Osteoblast (primary cell): ENCODE measurements at regions not wholly inside any gene's neighbourhood (a gene's known extent, or its start where the extent isn't known, plus 50 kb on each side); places are given as distances from the start of the nearest gene placed in this dataset.
A peak's percentile ranks its signal among the peaks of the same experiment; 100 is the strongest.

Experiments used
- DNase-seq: peaks from one replicate; pipeline ENCODE4 v3.0.0; 2011; ENCODE audit warnings: low spot score, mixed read lengths; ENCODE audit not compliant: insufficient read length; ENCODE audit errors: missing footprints
- H2AFZ ChIP-seq: 2 replicates; pipeline ENCODE4 v1.6.0; 2011; ENCODE audit warnings: mild to moderate bottlenecking, low read length
- H3K27ac ChIP-seq: 2 replicates; pipeline ENCODE4 v1.5.1; 2011; ENCODE audit warnings: mild to moderate bottlenecking, low read depth, low read length, moderate library complexity
- H3K27me3 ChIP-seq: 2 replicates; pipeline ENCODE4 v1.6.0; 2012; ENCODE audit warnings: mild to moderate bottlenecking, control low read depth, inconsistent platforms, low read length, moderate library complexity; ENCODE audit not compliant: insufficient read depth
- H3K36me3 ChIP-seq: 2 replicates; pipeline ENCODE4 v1.5.1; 2011; ENCODE audit warnings: mild to moderate bottlenecking, low read length, control low read depth, moderate library complexity; ENCODE audit not compliant: insufficient read depth
- H3K4me1 ChIP-seq: 2 replicates; pipeline ENCODE4 v1.5.1; 2011; ENCODE audit warnings: mild to moderate bottlenecking, low read length, control low read depth, moderate library complexity; ENCODE audit not compliant: insufficient read depth
- H3K4me2 ChIP-seq: 2 replicates; pipeline ENCODE4 v1.6.0; 2011; ENCODE audit warnings: mild to moderate bottlenecking, low read length; ENCODE audit not compliant: insufficient read depth
- H3K4me3 ChIP-seq: fragments of 200-600 bp; sonication (generic); 3 replicates; pipeline ENCODE4 v1.5.1; 2012; ENCODE audit warnings: mild to moderate bottlenecking, low read length, inconsistent platforms; ENCODE audit not compliant: insufficient read depth
- H3K79me2 ChIP-seq: 2 replicates; pipeline ENCODE4 v1.6.0; 2012; ENCODE audit warnings: mild to moderate bottlenecking, low read length, control low read depth, inconsistent platforms; ENCODE audit not compliant: insufficient read depth
- H3K9me3 ChIP-seq: 2 replicates; pipeline ENCODE4 v1.5.1; 2011; ENCODE audit warnings: low read depth, low read length, control low read depth
- H4K20me1 ChIP-seq: 2 replicates; pipeline ENCODE4 v1.6.0; 2012; ENCODE audit warnings: mild to moderate bottlenecking, low read length, control low read depth; ENCODE audit not compliant: insufficient read depth
- TF ChIP-seq, protein P1 (sequence below): IDR thresholded peaks from 2 replicates; pipeline ENCODE4 v1.5.1; 2011; ENCODE audit warnings: mild to moderate bottlenecking, low read depth, low read length, moderate library complexity; ENCODE audit errors: extremely low read depth

DNA sequence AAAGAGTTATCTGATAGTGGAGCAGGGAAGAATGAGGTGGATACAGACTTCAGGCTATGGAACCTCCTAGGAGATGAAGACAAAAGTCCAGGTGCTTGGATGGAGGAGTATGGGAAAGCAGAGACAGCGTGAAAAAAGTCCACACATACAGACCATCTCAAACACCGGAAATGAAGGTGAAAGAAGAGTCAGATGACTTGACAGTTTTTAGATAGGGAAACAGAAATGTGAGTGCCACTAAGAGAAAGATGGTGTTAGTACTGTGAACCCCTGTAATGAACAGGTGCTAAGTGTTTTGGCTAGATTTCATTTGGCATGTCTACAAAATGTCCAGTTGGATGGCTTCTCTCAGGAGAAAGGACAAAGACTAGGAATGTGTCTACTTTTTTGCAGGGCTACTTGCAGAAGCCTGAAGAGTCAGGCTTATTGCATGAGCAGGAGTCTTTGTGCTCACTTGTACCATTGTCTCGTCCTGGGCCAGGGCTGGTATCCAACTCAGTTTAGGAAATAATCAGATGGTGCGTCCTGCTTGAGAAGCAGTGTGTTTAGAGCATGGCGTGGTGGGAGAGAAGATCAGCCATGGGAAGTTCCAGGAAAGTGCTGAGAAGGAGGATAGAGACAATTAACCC lies 90.6 kb upstream of the STARD4 start:
- Histone ChIP-seq H3K27me3 (no peaks in the 10 kb centered on the region), H3K36me3 (no peaks in the 10 kb centered on the region), H3K4me2 (no peak overlapping the region), H3K4me3 (no peak overlapping the region), H3K79me2 (no peaks in the 10 kb centered on the region), H3K9me3 (no peaks in the 10 kb centered on the region), H3K4me1 (no peaks in the 10 kb centered on the region), H4K20me1 (no peaks in the 10 kb centered on the region), H3K27ac (no peak overlapping the region), H2AFZ (no peak overlapping the region)
- no peak for DNase-seq
- TF ChIP-seq, protein P1, sequence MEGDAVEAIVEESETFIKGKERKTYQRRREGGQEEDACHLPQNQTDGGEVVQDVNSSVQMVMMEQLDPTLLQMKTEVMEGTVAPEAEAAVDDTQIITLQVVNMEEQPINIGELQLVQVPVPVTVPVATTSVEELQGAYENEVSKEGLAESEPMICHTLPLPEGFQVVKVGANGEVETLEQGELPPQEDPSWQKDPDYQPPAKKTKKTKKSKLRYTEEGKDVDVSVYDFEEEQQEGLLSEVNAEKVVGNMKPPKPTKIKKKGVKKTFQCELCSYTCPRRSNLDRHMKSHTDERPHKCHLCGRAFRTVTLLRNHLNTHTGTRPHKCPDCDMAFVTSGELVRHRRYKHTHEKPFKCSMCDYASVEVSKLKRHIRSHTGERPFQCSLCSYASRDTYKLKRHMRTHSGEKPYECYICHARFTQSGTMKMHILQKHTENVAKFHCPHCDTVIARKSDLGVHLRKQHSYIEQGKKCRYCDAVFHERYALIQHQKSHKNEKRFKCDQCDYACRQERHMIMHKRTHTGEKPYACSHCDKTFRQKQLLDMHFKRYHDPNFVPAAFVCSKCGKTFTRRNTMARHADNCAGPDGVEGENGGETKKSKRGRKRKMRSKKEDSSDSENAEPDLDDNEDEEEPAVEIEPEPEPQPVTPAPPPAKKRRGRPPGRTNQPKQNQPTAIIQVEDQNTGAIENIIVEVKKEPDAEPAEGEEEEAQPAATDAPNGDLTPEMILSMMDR: no peak

DNA sequence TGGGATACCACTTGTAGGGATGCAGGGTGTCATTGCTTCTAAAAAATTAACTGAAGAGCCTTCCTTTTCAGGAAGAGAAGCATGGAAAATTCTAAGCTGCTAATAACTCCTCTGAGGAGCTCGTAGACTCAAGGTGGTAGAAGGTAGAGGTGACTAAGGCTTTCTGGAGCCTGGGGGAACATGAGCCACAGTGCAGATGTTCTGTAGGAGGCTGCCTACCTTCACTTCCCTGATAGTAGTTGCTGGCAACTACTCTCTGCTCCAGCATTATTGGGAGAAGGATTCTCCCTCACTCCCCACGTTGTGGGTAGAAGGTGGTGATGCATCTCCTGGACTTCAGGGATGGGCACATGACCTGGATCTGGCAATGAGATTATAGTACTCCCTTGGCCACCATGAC lies 86.7 kb upstream of the STARD4 start:
- Histone ChIP-seq H4K20me1 (no peaks in the 10 kb centered on the region), H3K27me3 (no peaks in the 10 kb centered on the region), H3K4me1 (no peaks in the 10 kb centered on the region), H3K27ac (no peak overlapping the region), H3K79me2 (no peaks in the 10 kb centered on the region), H3K4me3 (no peak overlapping the region), H3K9me3 (no peaks in the 10 kb centered on the region), H2AFZ (no peak overlapping the region), H3K36me3 (no peaks in the 10 kb centered on the region), H3K4me2 (no peak overlapping the region)
- DNase-seq: no peak
- TF ChIP-seq, protein P1: no peak

DNA sequence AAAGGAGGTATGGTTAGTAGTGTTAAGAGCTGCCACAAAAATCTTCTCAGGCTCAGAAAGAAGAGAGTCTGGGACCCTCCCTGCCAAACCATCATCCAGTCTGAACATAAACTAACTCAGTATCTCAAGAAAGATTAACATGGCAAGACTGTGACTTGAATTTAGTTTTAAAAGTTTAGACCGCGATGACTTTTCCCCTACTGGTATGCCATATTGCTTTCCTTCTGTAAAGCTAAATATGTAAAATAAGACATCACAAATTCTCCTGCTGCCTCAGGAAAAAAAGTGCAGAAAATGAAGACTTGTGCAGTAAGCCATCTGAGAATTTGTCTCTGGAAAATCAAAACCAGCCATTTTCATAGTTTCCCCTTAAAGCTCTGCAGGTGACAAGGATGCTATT lies 85.2 kb upstream of the STARD4 start:
- no peak overlapping the region for H2AFZ ChIP-seq
- no peaks in the 10 kb centered on the region for H3K79me2 ChIP-seq
- H3K36me3 ChIP-seq: no peaks in the 10 kb centered on the region
- no peak overlapping the region for H3K4me3 ChIP-seq
- H3K27me3 ChIP-seq: no peaks in the 10 kb centered on the region
- no peak overlapping the region for H3K4me2 ChIP-seq
- no peaks in the 10 kb centered on the region for H3K4me1 ChIP-seq
- no peaks in the 10 kb centered on the region for H4K20me1 ChIP-seq
- TF ChIP-seq, protein P1: no peak
- no peak for DNase-seq
- H3K27ac ChIP-seq: no peak overlapping the region
- H3K9me3 ChIP-seq: no peaks in the 10 kb centered on the region

DNA sequence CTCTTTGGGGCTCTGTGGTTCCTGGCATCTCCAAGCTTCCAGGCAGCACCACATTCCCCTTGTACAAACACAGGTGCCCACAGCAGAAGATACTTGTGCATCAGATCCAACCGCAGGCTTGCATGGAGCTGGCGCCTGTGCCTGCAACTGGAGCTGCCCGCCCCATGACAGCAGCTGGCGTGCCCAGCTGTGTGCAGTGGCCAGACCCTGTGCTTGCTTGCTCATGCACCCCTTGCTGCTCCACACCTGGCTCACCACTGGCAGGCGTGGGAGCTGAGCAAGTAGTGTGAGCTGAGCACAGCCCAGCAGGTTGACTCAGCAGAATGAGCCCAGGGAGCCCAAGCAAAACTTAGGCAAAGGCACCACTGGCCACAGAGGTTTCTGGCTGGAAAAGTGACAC lies 84.4 kb upstream of the STARD4 start:
- H3K79me2 ChIP-seq: no peaks in the 10 kb centered on the region
- TF ChIP-seq, protein P1: no peak
- no peak overlapping the region for H3K4me3 ChIP-seq
- no peaks in the 10 kb centered on the region for H3K9me3 ChIP-seq
- no peaks in the 10 kb centered on the region for H3K4me1 ChIP-seq
- no peaks in the 10 kb centered on the region for H4K20me1 ChIP-seq
- no peak overlapping the region for H2AFZ ChIP-seq
- H3K36me3 ChIP-seq: no peaks in the 10 kb centered on the region
- peak; percentile 32 for DNase-seq
- no peaks in the 10 kb centered on the region for H3K27me3 ChIP-seq
- H3K4me2 ChIP-seq: no peak overlapping the region
- H3K27ac ChIP-seq: no peak overlapping the region
